ENCODE measurements at regions not wholly inside any gene's neighbourhood (a gene's known extent, or its start where the extent isn't known, plus 50 kb on each side); places are given as distances from the start of the nearest gene placed in this dataset.

DNA sequence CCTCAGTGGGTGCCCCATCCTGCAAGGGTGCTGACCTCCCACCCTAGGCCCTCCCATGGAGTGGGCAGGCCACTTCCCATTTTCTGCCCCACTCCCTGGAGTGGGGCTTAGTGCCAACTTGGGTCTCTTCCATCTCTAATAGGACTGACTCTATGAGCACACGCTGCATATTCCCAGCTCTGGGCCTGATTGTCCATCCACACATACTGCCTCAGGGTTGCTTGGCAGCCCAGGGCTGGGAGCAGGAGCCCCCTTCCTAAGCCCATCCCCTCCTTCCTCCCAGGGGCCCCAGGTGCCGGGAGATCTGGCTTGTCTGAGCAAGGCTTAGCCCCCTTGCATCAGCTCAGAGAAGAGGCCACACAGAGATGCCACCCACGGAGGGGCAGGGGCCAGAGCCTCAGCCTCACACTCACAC lies 55.1 kb downstream of the PJA1 start:
- Histone ChIP-seq H3K9me3 (ENCODE audit: control insufficient read depth, low read length) (no peaks in the 10 kb centered on the region), H3K27me3 (replicated peaks; ENCODE audit: control insufficient read depth, insufficient read depth, low read length, poor library complexity, severe bottlenecking) (no peaks in the 10 kb centered on the region), H3K4me1 (ENCODE audit: control insufficient read depth, insufficient read depth, low read length, poor library complexity, severe bottlenecking) (no peaks in the 10 kb centered on the region), H3K27ac (ENCODE audit: insufficient read depth, low read length, poor library complexity, severe bottlenecking) (no peak overlapping the region), H3K4me3 (ENCODE audit: insufficient read depth, low read depth, low read length, poor library complexity, severe bottlenecking) (no peak overlapping the region), H3K36me3 (ENCODE audit: control insufficient read depth, insufficient read depth, low read length) (no peaks in the 10 kb centered on the region)
- no peak for DNase-seq

DNA sequence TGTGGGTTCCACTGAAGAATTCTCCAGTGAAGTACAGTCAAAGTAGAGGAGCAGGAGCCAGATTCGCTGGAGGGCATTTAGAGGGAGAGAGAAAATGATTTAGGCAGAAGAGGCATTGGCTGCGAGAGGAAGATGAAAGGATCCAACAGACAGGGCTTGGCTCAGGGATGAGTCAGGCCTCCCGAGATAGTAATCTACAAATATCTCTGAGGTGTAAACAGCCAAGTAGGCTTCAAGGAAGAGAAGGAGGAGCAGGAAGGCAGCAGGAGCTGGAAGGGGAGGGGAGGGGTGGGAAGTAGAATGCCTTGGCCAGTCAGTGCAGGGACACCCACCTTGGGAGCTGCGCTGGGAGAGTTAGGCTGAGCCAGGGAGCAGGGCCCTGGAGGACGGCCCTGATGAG lies 55.5 kb downstream of the PJA1 start:
- DNase-seq = no peak
- no peaks in the 10 kb centered on the region for H3K36me3 ChIP-seq (ENCODE audit: control insufficient read depth, insufficient read depth, low read length)
- H3K9me3 ChIP-seq (ENCODE audit: control insufficient read depth, low read length) = no peaks in the 10 kb centered on the region
- no peak overlapping the region for H3K4me3 ChIP-seq (ENCODE audit: insufficient read depth, low read depth, low read length, poor library complexity, severe bottlenecking)
- H3K27me3 ChIP-seq (replicated peaks; ENCODE audit: control insufficient read depth, insufficient read depth, low read length, poor library complexity, severe bottlenecking) = no peaks in the 10 kb centered on the region
- no peaks in the 10 kb centered on the region for H3K4me1 ChIP-seq (ENCODE audit: control insufficient read depth, insufficient read depth, low read length, poor library complexity, severe bottlenecking)
- H3K27ac ChIP-seq (ENCODE audit: insufficient read depth, low read length, poor library complexity, severe bottlenecking) = no peak overlapping the region

DNA sequence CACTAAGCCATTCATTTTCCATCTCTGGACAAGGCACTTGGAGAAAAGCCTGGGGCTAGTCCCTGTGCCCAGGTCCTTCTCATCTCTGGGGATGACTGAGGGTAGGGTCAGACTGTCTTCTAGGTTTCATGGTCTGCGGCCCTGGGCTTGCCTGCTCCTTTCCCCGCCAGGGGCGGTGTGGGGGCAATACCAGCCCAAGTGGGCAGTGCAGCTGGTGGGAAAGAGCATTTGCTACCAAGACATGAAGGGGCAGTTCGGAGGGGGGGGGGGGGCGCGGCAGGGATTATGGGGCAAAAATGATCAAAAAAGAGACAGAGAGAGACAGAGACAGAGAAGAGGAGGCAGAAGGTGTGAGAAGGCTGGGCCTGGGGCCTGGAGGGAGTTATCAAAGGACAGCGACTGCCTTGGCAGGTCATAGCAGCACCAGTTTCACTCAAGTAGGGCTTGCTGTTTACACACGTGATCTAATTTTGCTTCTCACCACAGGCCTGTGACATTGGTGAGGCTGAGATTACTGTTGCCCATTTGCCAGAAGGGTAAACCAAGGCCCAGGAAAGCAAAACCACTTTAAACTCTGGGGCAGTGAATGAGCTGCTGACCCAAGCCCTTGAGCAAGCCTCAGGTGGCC lies 56.1 kb downstream of the PJA1 start:
- DNase-seq = no peak
- Histone ChIP-seq H3K27me3 (replicated peaks; ENCODE audit: control insufficient read depth, insufficient read depth, low read length, poor library complexity, severe bottlenecking) (no peaks in the 10 kb centered on the region), H3K4me1 (ENCODE audit: control insufficient read depth, insufficient read depth, low read length, poor library complexity, severe bottlenecking) (no peaks in the 10 kb centered on the region), H3K36me3 (ENCODE audit: control insufficient read depth, insufficient read depth, low read length) (no peaks in the 10 kb centered on the region), H3K4me3 (ENCODE audit: insufficient read depth, low read depth, low read length, poor library complexity, severe bottlenecking) (no peak overlapping the region), H3K27ac (ENCODE audit: insufficient read depth, low read length, poor library complexity, severe bottlenecking) (no peak overlapping the region), H3K9me3 (ENCODE audit: control insufficient read depth, low read length) (no peaks in the 10 kb centered on the region)

DNA sequence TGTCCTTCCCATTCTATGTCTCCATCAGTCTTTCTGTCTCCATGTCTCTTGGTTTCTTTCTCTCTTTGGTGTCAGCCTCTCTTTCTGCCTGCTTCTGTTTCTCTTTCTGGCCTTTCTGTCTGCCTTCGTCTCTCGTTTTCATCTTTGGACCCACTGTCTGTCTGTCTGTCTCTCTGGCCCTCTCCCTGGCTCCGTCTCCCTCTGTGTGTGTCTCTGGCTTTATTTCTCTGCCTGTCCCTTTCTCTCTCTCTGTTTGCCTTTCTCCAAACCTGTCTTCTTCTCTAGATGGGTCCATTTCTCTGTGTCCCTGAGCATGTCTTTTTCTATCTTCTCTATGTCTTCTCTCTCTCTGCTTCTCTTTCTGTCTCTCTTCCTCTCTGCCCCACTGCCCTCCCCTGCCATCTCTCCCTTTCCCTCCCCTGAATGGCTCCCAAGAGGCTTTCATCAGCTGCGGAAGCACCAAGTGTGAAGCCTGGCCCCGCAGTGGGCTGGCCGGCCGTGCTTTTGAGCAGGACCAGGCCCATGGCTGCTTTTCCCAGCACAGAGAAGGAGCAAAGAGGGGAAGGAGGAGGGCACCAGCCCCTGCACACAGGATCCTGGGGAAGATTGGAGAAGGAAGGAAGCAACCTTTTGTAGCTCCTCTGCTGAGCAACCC lies 57.4 kb downstream of the PJA1 start:
- Histone ChIP-seq H3K4me1 (ENCODE audit: control insufficient read depth, insufficient read depth, low read length, poor library complexity, severe bottlenecking) (no peaks in the 10 kb centered on the region), H3K9me3 (ENCODE audit: control insufficient read depth, low read length) (no peaks in the 10 kb centered on the region), H3K4me3 (ENCODE audit: insufficient read depth, low read depth, low read length, poor library complexity, severe bottlenecking) (no peak overlapping the region), H3K36me3 (ENCODE audit: control insufficient read depth, insufficient read depth, low read length) (no peaks in the 10 kb centered on the region), H3K27ac (ENCODE audit: insufficient read depth, low read length, poor library complexity, severe bottlenecking) (no peak overlapping the region), H3K27me3 (replicated peaks; ENCODE audit: control insufficient read depth, insufficient read depth, low read length, poor library complexity, severe bottlenecking) (no peaks in the 10 kb centered on the region)
- no peak for DNase-seq

DNA sequence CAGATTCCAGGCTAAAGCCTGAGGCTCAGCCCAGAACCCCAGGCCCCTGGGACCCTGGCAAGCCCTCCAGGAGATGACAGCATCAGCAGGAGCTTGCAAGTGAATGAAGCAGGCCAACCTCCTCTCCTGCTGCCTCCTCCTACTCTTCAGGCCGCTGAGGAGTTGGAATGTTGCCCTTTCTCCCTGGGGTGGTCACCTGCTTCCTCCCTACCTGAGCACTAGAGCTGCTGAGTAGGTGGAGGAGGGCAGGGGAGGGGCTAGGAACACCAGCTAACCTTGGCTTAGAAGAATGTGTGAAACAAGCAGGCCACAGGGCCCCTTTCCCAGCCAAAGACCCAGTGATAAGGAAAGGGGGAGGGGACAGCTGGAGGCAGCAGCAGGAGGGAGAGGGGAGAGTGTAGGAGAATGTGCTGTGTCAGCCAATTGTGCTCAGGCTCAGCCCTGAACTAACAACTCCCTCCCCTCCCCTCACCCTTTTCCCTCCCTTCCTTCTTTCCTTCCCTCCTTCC lies 58.0 kb downstream of the PJA1 start:
- no peaks in the 10 kb centered on the region for H3K9me3 ChIP-seq (ENCODE audit: control insufficient read depth, low read length)
- no peaks in the 10 kb centered on the region for H3K4me1 ChIP-seq (ENCODE audit: control insufficient read depth, insufficient read depth, low read length, poor library complexity, severe bottlenecking)
- H3K4me3 ChIP-seq (ENCODE audit: insufficient read depth, low read depth, low read length, poor library complexity, severe bottlenecking) = no peak overlapping the region
- no peak overlapping the region for H3K27ac ChIP-seq (ENCODE audit: insufficient read depth, low read length, poor library complexity, severe bottlenecking)
- no peaks in the 10 kb centered on the region for H3K27me3 ChIP-seq (replicated peaks; ENCODE audit: control insufficient read depth, insufficient read depth, low read length, poor library complexity, severe bottlenecking)
- H3K36me3 ChIP-seq (ENCODE audit: control insufficient read depth, insufficient read depth, low read length) = no peaks in the 10 kb centered on the region
- DNase-seq = no peak

DNA sequence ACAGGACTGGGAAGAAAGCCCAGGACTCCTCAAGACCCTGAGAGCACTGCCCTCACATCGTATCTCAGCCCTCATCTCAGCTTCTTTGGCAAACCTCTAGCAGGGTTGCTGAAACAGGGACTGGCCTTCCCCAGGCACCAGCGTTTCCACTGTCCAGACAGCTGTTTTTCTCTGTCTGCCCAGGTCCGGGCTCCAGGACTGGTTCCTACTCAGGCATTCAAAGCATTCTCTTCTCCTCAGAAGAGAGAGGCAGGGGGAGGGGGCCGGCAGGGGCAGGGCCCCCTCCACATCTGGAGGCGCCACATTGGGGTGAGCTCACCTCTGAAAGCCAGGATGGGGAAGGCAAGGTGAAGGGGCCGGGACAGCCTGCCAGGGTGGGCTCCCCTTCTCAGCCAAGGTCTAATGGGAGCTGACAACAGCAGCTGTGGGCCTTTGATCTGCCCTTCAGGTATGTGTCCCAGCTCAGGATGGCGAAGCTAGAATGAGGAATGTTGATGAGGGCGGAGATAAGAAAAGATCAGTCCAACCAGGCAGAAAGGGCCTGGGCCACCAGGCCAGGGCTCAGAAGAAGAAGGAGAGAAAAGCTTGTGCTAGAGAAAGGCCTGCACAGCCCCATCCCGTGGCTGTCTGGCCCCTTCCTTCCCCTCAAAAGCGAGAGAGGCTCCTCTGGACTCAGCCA lies 60.4 kb downstream of the PJA1 start:
- no peak overlapping the region for H3K27ac ChIP-seq (ENCODE audit: insufficient read depth, low read length, poor library complexity, severe bottlenecking)
- no peaks in the 10 kb centered on the region for H3K27me3 ChIP-seq (replicated peaks; ENCODE audit: control insufficient read depth, insufficient read depth, low read length, poor library complexity, severe bottlenecking)
- no peak overlapping the region for H3K4me3 ChIP-seq (ENCODE audit: insufficient read depth, low read depth, low read length, poor library complexity, severe bottlenecking)
- H3K4me1 ChIP-seq (ENCODE audit: control insufficient read depth, insufficient read depth, low read length, poor library complexity, severe bottlenecking) = no peaks in the 10 kb centered on the region
- H3K36me3 ChIP-seq (ENCODE audit: control insufficient read depth, insufficient read depth, low read length) = no peaks in the 10 kb centered on the region
- DNase-seq = no peak
- no peaks in the 10 kb centered on the region for H3K9me3 ChIP-seq (ENCODE audit: control insufficient read depth, low read length)

DNA sequence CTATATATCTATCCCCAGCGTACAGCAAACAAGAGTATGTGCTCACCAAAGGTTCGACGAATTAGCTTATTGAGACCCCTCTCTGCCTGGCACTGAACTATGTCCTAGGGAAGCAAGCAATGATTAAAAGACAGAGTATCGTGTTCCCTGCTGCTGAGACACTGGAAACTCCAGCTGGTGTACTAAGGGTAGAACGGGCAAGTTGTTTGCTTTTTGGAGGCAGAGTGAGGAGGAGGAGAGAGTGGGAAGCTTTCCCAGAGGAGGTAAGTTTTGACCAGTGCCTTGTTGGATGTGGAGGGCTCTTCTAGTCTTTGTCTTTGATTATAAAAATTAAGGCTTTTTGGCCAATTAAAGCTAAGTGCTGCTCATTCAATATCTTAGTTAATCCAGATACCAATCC lies 61.7 kb downstream of the PJA1 start:
- H3K36me3 ChIP-seq (ENCODE audit: control insufficient read depth, insufficient read depth, low read length) = no peaks in the 10 kb centered on the region
- H3K27ac ChIP-seq (ENCODE audit: insufficient read depth, low read length, poor library complexity, severe bottlenecking) = no peak overlapping the region
- no peak overlapping the region for H3K4me3 ChIP-seq (ENCODE audit: insufficient read depth, low read depth, low read length, poor library complexity, severe bottlenecking)
- H3K9me3 ChIP-seq (ENCODE audit: control insufficient read depth, low read length) = no peaks in the 10 kb centered on the region
- no peaks in the 10 kb centered on the region for H3K4me1 ChIP-seq (ENCODE audit: control insufficient read depth, insufficient read depth, low read length, poor library complexity, severe bottlenecking)
- no peaks in the 10 kb centered on the region for H3K27me3 ChIP-seq (replicated peaks; ENCODE audit: control insufficient read depth, insufficient read depth, low read length, poor library complexity, severe bottlenecking)
- DNase-seq = no peak

DNA sequence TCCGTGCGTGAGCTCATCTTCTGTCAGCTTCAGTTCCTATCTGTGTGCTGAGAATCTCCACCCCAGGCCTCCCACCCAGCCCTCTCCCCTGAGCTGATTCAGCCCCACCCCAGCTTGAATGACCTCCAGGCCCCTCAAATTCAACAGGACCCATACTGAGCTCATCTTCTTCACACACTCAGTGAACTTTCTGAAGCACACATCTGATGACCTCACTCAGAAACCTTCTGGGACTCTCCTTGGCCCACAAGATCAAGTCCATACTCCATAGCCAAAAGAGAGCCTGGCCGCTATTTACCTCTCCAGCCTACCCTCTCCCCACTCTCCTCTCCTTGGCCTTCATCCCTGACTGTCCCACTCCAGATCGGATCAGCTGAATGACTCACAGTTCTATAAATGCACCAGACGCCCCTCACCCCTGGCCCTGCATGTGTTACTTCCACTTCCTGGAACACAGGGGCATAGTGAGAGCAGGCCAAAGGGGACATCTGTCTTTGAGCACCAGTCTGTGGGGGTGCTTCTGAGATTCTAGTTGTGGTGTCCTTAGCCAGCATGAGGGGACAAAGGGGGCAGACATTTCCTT lies 62.5 kb downstream of the PJA1 start:
- Histone ChIP-seq H3K4me3 (ENCODE audit: insufficient read depth, low read depth, low read length, poor library complexity, severe bottlenecking) (no peak overlapping the region), H3K36me3 (ENCODE audit: control insufficient read depth, insufficient read depth, low read length) (no peaks in the 10 kb centered on the region), H3K27ac (ENCODE audit: insufficient read depth, low read length, poor library complexity, severe bottlenecking) (no peak overlapping the region), H3K9me3 (ENCODE audit: control insufficient read depth, low read length) (no peaks in the 10 kb centered on the region), H3K4me1 (ENCODE audit: control insufficient read depth, insufficient read depth, low read length, poor library complexity, severe bottlenecking) (no peaks in the 10 kb centered on the region), H3K27me3 (replicated peaks; ENCODE audit: control insufficient read depth, insufficient read depth, low read length, poor library complexity, severe bottlenecking) (no peaks in the 10 kb centered on the region)
- DNase-seq = no peak

DNA sequence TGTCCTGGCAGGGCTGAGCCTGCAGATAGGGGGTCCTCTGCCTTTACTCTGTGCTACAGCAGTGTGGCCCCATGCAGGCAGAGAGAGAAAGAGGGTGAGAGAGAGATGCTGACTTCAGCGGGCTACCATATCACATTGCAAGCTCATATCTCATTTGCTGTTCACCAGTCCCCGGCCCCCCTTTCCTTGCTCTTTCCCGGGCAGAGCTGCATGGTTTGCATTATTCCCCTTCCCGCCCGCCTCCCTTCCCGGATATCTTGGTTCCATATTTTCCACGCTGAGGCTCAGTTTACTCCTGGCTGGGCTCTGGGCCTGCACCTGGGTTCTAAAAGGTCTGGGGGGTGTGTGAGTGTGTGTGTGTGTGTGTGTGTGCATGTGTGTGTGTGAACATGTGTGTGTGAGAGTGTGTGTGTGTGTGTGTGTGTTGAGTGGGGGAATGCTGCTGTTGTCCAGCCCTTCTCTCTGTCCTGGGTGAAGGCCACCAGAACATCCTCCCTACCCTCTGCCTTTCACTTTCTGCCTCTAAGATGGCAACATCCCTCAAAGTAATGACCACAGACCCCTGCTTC lies 63.5 kb downstream of the PJA1 start:
- H3K4me1 ChIP-seq (ENCODE audit: control insufficient read depth, insufficient read depth, low read length, poor library complexity, severe bottlenecking) = no peaks in the 10 kb centered on the region
- H3K27ac ChIP-seq (ENCODE audit: insufficient read depth, low read length, poor library complexity, severe bottlenecking) = no peak overlapping the region
- no peaks in the 10 kb centered on the region for H3K36me3 ChIP-seq (ENCODE audit: control insufficient read depth, insufficient read depth, low read length)
- no peaks in the 10 kb centered on the region for H3K27me3 ChIP-seq (replicated peaks; ENCODE audit: control insufficient read depth, insufficient read depth, low read length, poor library complexity, severe bottlenecking)
- no peak for DNase-seq
- no peak overlapping the region for H3K4me3 ChIP-seq (ENCODE audit: insufficient read depth, low read depth, low read length, poor library complexity, severe bottlenecking)
- H3K9me3 ChIP-seq (ENCODE audit: control insufficient read depth, low read length) = no peaks in the 10 kb centered on the region

DNA sequence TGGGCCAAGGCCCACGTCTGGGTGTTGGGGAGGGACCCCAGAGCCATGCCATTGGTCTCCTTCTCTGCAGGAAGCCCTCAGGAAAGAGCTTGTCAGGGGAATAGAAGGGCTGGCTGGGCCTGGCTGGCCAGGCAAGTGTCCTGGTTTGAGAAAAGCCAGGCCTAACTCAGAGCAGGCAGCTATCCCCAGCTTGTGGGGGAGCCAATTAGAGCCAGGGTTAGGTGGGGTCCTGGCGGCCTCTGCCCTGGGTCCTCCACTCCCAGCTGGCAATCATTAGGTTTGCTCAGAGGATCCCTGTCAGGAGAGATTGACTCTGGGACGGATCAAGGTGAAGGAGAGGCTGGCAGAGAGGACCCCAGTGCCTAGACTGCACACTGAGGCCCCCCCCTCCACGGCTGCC lies 64.8 kb downstream of the PJA1 start:
- Histone ChIP-seq H3K36me3 (ENCODE audit: control insufficient read depth, insufficient read depth, low read length) (no peaks in the 10 kb centered on the region), H3K27ac (ENCODE audit: insufficient read depth, low read length, poor library complexity, severe bottlenecking) (no peak overlapping the region), H3K9me3 (ENCODE audit: control insufficient read depth, low read length) (no peaks in the 10 kb centered on the region), H3K4me3 (ENCODE audit: insufficient read depth, low read depth, low read length, poor library complexity, severe bottlenecking) (no peak overlapping the region), H3K4me1 (ENCODE audit: control insufficient read depth, insufficient read depth, low read length, poor library complexity, severe bottlenecking) (no peaks in the 10 kb centered on the region), H3K27me3 (replicated peaks; ENCODE audit: control insufficient read depth, insufficient read depth, low read length, poor library complexity, severe bottlenecking) (no peaks in the 10 kb centered on the region)
- DNase-seq = no peak
